Stimulated activated CD4-positive, alpha-beta T cell treated with anti-CD3 and anti-CD28 coated beads, Interleukin-2, amount 100 ng/mL, for 48 hours (primary cell): ENCODE measurements at regions not wholly inside any gene's neighbourhood (a gene's known extent, or its start where the extent isn't known, plus 50 kb on each side); places are given as distances from the start of the nearest gene placed in this dataset.

ENCODE experiments used
- DNase-seq, 2 donors: peaks; one replicate each; pipeline ENCODE4 v3.0.0-alpha.2; 2020

DNA sequence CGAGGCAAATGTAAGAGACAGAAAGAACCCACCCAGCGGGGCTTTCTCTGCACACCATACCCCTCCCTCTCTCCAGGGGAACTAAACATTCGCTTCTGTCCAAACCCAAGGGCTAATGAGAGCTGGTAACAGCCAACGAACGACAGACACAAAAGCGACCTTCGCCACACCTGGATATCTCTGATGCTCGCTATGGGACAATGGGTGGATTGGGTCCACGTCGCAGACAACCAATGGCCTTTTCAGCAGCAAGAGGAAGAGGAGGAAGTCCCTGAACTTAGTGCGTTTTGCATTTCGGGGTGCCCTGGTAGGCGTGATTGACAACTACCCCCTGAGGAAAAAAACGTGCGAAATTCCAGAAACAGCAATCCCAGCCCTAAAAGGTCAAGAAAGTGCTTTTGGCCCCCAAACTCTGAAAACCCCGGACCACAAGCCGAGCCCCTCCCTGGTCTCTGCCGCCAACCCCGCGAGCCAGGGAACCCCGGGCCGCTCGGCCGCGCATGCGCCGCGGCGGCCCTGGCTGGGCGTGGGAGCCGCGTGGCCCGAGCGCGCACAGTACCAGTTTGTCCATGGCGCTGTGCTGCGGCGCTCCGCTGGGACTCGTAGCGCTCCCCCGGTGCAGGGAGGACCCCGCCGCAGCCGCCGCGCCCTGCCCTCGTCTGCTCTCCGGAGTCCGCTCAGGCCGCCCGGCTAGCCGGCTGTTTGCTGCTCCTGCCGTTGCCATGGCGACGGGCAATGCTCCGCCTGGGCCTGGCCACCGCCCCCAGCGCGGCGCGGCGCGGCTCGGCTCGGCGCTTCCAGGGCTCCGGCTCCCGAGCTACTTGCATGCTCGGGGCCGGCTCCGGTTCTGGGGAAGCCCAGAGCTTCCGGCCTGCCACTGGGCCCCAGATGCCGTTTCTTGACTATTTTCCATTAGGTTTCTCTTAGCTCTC is 66.9 kb upstream of the DNAH5 start:
- peak; percentile 20 to 42 for DNase-seq

DNA sequence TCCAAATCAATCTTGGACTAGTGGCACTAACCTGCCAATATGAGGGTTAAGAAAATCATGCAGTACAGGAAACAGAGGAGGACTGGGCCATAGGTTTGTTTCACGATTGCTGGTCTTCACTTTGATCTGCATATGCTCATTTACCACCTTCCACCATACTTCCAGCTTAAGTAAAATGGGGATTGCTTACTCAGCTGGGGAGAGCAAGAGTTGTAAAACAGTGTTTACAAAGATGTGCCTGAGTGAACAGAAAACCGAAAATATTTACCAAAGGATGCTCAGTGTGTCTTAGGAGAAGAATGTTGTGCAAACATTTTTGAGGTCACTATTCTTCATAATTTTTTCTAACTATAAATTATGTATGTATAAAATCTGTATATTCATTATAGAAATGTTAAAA is 65.1 kb upstream of the DNAH5 start:
- no peak for DNase-seq

DNA sequence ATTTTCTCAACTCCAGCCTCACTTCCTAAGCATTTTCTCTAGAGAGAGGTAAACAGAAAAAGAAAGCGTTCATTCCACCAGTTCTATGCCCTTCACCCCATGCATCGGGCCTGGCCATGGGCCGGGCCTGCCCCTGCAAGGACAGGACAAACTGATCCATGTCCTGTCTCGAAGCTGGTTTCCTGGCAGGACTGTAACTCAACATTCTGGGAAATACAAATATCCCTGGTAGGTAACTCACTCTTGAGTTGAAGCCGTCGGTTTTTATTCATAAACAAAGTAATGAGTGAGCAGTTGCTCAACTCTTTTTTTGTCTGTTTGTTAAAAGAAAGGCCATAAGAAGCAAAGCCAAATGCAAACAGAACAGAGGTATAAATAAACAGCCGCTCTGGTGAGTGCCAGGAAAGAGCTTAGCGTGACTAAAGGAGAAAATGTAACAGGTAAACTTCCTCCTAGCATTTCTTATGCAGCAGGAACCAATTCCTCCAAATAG is 64.4 kb upstream of the DNAH5 start:
- no peak for DNase-seq

DNA sequence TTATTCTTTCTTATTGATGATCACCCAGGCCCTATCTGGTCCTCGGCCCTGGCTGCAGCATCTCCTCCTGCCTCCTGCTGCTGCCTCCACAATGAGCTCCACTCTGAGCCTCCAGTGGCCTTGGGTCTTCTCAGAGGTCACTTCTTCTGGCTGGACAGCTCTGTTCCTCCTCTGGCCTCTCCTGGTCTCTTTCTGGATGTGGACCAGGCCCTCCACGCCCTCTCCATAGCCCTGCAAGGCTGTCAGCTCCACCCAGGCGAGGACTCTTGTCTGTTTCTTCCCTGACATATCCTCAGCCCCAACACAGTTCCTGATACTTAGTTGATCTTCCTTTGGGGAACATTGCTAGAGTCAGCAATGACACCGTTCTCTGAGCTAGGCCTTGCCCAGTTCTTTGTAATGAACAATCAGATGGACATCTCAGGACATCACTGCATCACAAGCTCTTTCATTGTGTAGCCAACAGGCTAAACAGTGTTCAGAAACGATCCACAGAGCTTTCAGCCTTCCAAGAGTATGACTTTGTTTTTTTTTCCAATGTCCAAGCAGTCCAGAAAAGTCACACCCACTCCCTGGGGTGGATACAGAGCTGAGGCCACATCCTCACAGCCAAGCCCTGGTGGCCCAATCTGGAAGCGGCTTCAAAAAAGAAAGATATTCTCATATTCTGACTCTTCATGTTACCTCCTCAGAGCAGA is 62.5 kb upstream of the DNAH5 start:
- DNase-seq = no peak

DNA sequence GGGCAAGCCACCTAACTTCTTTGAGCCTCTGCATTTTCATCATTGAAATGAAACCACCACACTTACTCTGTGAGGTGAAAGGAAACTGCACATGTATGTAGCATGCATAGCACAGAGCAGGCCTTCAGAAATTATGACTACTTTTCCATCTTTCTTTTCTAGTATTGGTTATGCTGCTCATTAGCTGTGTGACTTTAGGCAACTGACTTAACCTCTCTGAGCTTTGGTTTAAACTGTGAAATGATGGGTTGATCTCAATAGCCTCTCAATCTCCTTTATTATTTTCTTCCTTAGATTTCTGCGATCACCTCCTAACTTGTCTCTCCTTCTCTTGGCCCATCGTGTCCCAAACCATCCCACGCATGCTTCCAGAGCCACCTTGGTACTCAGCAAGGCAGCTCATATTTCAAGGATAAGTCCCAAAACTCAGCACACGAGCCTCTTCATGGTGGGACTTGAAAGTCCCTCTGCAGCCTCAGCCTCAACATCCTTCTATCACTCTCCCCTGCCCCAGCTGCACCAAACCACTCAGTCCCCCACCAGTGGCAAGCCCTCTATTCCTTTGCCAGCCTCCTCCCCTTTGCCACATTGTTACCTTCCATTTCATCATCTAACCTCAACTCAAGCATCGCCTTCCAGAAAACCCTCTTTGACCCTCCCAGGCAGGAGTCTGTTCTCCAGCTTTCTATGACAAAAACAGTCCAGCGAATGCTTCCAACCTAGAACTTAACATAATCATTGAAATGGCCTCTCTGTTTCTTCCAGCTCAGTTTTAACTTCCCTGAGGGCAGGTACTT is 60.3 kb upstream of the DNAH5 start:
- no peak for DNase-seq

DNA sequence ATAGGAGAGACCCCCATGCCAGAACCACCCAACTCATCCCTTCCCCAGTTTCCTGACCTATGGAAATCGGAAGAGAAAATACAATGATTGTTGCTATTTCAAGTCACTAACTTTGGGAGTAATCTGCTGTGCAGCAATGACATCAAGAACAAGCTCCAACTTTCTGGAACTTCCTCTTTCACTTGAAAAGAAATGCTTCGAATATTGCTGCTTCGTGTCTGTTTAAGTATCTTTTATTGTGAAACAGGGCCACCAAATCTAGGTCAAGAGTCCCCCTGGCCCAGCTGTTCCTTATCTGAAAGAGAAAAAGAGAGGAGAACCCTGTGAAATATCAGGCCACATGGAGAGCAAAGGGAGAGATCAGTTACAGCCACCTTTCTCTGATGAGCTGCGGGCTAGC is 59.4 kb upstream of the DNAH5 start:
- no peak for DNase-seq

DNA sequence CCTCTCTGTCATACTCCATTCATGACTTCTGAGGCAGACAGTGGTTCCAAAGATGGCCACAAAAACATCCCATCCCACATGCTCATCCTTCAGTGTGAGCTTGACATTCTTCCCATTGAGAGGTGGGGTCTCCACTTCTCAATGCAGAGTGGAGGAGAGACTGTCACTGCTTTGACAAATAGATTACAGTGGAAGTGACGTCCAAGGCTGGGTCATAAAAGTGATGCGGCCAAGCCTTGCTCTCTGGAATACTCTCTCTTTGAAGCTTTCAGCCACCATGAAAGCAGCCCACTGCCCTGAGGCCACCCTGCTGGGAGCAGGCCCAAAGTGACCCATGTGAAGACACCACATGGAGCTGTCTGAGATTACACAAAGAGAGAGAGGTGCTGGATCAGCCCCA is 59.0 kb upstream of the DNAH5 start:
- DNase-seq = no peak

DNA sequence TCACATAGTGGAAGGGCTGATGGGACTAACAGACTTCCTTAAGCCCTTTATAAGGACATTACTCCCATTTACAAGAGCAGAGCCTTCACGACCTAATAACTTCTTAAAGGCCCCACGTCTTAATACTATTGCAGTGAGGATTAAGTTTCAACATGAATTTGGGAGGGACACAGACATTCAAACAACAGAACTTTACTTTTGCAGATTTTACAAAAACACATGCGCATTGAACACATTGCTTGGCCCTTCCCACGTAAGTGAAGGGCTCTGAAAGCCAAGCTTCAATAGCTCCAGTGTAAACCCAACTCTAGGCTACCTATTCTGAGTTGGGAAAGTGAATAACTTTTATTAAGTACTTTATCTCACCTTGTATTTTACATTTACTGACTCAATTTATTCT is 53.8 kb upstream of the DNAH5 start:
- DNase-seq = no peak

DNA sequence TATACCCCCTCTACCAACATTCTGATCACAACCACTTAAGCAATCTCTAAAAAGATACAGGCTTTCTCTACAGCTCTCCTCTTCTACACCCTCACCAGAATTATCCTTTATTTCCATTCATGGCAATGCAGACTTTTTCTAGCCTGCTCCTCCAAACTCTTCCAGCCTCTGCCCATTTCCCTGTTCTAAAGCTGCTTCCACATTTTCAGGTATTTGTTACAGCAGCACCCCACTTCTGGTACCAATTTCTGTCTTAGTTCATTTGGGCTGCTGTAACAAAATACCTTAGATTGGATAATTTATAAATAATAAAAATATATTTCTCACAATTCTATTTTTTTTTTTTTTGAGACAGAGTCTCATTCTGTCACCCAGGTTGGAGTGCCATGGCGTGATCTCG is 53.0 kb upstream of the DNAH5 start:
- DNase-seq = no peak

DNA sequence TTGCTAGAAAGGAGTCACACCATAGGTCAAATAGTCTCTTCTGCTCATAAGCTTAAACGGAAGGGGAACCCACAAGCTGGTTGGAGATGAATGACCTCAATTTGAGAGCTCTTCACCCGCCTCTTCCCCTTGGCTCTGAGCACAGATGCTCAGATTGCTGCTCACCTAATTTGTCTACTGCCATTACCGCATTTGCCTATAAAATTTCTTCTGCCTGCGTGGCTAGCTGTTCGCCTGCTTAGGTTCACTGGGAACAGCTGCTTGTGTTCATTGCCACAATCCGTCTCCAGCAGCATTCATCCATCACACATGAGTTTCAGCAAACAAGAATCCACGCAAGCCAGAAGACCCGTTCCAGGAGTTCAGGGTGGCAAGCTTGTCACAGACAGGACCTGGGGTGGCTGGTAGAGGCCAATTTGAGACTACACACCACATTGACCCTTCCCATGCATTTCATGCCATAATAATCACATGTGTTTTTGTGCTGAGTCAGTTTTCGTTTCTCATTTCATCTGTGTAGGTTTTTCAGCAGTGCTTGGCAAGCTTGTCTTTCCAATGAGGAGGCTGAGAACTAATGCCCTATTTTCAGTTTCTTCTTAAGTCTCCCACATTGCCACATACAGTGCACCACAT is 50.2 kb upstream of the DNAH5 start:
- DNase-seq = no peak
